Mesendoderm (in vitro differentiated cells): ENCODE measurements at regions not wholly inside any gene's neighbourhood (a gene's known extent, or its start where the extent isn't known, plus 50 kb on each side); places are given as distances from the start of the nearest gene placed in this dataset.

Experiments used
- DNase-seq: peaks from one replicate; pipeline ENCODE4 v3.0.0; 2013
- H2AK5ac ChIP-seq: 2 replicates; pipeline ENCODE4 v1.6.1; 2013; ENCODE audit warnings: low read length, inconsistent platforms
- H2BK120ac ChIP-seq: 2 replicates; pipeline ENCODE4 v1.6.1; 2013; ENCODE audit warnings: low read depth, mild to moderate bottlenecking, low read length, moderate library complexity, mixed read lengths
- H2BK15ac ChIP-seq: replicated peaks from 2 replicates; pipeline ENCODE4 v1.6.1; 2013; ENCODE audit warnings: low read depth, mild to moderate bottlenecking, moderate library complexity
- H2BK5ac ChIP-seq: 2 replicates; pipeline ENCODE4 v1.6.1; 2013; ENCODE audit warnings: low read length, inconsistent platforms
- H3K18ac ChIP-seq: 2 replicates; pipeline ENCODE4 v1.6.1; 2013; ENCODE audit warnings: mild to moderate bottlenecking, low read length, mixed read lengths
- H3K23ac ChIP-seq: one replicate; pipeline ENCODE4 v1.6.1; 2013; ENCODE audit warnings: low read length
- H3K27ac ChIP-seq: 2 replicates; pipeline ENCODE4 v1.5.1; 2013; ENCODE audit warnings: low read depth, mild to moderate bottlenecking, inconsistent platforms, low read length, moderate library complexity
- H3K27me3 ChIP-seq: 2 replicates; pipeline ENCODE4 v1.6.1; 2013; ENCODE audit warnings: low read length, control low read depth, mild to moderate bottlenecking, inconsistent platforms; ENCODE audit not compliant: insufficient read depth, poor library complexity
- H3K36me3 ChIP-seq: 2 replicates; pipeline ENCODE4 v1.6.1; 2013; ENCODE audit warnings: low read length, inconsistent platforms; ENCODE audit not compliant: control insufficient read depth, insufficient read depth
- H3K4ac ChIP-seq: one replicate; pipeline ENCODE4 v1.6.1; 2013; ENCODE audit warnings: low read depth, mild to moderate bottlenecking, low read length, moderate library complexity
- H3K4me1 ChIP-seq: 2 replicates; pipeline ENCODE4 v1.6.1; 2013; ENCODE audit warnings: low read depth, low read length, inconsistent platforms; ENCODE audit not compliant: control insufficient read depth
- H3K4me2 ChIP-seq: 2 replicates; pipeline ENCODE4 v1.6.1; 2013; ENCODE audit warnings: low read length
- H3K4me3 ChIP-seq: 2 replicates; pipeline ENCODE4 v1.5.1; 2013; ENCODE audit warnings: mild to moderate bottlenecking, low read length
- H3K56ac ChIP-seq: one replicate; pipeline ENCODE4 v1.6.1; 2013; ENCODE audit warnings: low read length
- H3K79me1 ChIP-seq: 2 replicates; pipeline ENCODE4 v1.6.1; 2013; ENCODE audit warnings: low read length, inconsistent platforms
- H3K79me2 ChIP-seq: 2 replicates; pipeline ENCODE4 v1.6.1; 2013; ENCODE audit warnings: mild to moderate bottlenecking, low read length; ENCODE audit not compliant: control insufficient read depth, insufficient read depth
- H3K9ac ChIP-seq: 2 replicates; pipeline ENCODE4 v1.6.1; 2013; ENCODE audit warnings: low read length, inconsistent platforms
- H4K5ac ChIP-seq: one replicate; pipeline ENCODE4 v1.6.1; 2013; ENCODE audit warnings: low read length
- H4K8ac ChIP-seq: one replicate; pipeline ENCODE4 v1.6.1; 2013; ENCODE audit warnings: low read depth, mild to moderate bottlenecking, control low read depth, low read length, moderate library complexity
- WGBS: extraction: QIAGEN DNeasy Blood & Tissue Kit; methylation state at CpG from one replicate; pipeline ENCODE4 v1.1.7; 2013; ENCODE audit warnings: low lambda C conversion rate, missing lambda C conversion rate; ENCODE audit not compliant: insufficient coverage; ENCODE audit errors: extremely low coverage; 5-methylcytosine and 5-hydroxymethylcytosine counted together

DNA sequence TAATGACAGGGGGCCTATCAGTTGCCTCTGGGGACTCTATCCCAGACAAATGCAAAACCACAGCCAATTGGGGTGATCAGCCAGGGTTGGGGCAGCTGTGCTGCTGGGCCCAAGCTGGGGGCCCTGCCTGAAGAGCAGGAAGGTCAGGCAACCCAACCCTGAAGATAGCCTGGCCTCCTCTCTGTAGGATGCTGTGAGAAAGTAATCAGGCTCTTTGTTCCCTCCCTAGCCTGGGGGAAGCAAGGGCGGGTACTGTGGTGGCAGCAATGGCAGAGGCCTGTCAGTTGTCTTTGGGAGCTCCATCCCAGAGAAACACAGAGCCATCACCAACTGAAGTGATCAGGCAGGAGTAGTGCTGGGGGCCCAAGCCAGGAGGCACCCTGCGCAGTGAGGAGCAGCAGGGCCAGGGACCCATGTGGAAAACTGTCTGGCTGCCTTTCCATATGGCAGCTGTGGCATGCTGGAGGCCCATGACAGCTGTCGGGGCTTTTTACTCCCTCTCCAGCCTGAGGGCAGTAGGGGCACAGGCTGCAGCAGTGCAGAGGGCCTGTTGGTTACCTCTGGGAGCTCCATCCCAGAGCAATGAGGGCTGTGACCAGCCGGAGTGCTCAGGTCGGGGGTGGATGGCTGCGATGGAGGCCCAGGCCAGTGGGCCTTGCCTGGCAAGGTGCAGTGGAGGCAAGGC lies 73.6 kb upstream of the ATP12A start:
- Histone ChIP-seq H2AK5ac (no peak overlapping the region), H4K5ac (no peak overlapping the region), H4K8ac (no peak overlapping the region), H2BK15ac (no peak overlapping the region), H3K4me1 (no peaks in the 10 kb centered on the region), H3K9ac (no peak overlapping the region), H3K23ac (no peak overlapping the region), H3K27me3 (no peaks in the 10 kb centered on the region), H2BK120ac (no peak overlapping the region), H3K4me2 (no peak overlapping the region), H3K56ac (peak overlapping the region; percentile 68), H3K4me3 (no peak overlapping the region), H3K27ac (no peak overlapping the region), H2BK5ac (no peak overlapping the region), H3K4ac (no peak overlapping the region), H3K79me2 (no peaks in the 10 kb centered on the region), H3K18ac (no peak overlapping the region), H3K79me1 (no peaks in the 10 kb centered on the region), H3K36me3 (no peaks in the 10 kb centered on the region)
- no CpG with 5 or more reads among the region's 6 CpGs for WGBS
- DNase-seq, result no peak

DNA sequence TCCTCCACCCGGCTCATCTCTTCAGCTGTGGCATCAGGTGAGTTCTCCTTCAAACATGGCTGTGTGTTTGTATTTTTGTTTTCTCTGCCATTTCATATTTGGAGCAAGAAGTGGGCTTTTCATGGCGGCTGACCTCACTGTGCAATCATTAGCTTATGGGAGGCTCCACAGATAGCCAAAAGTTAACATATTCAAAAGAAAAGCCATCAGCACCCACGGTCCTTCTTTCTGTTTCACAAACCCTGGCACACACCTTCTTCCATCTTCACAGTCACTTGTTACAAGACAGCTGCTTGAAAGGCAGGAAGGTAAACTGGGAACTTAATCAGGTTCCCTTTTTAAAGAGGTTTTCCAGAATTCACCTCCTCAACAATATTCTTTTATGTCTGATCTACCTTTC lies 69.3 kb upstream of the ATP12A start:
- Histone ChIP-seq H2BK120ac (no peak overlapping the region), H2AK5ac (no peak overlapping the region), H3K36me3 (no peaks in the 10 kb centered on the region), H3K4me1 (no peaks in the 10 kb centered on the region), H3K79me1 (no peaks in the 10 kb centered on the region), H4K5ac (no peak overlapping the region), H3K23ac (no peak overlapping the region), H3K9ac (no peak overlapping the region), H4K8ac (no peak overlapping the region), H2BK15ac (no peak overlapping the region), H3K4me2 (no peak overlapping the region), H3K27ac (no peak overlapping the region), H3K27me3 (no peaks in the 10 kb centered on the region), H3K56ac (no peak overlapping the region), H2BK5ac (no peak overlapping the region), H3K18ac (no peak overlapping the region), H3K79me2 (no peaks in the 10 kb centered on the region), H3K4me3 (no peak overlapping the region), H3K4ac (no peak overlapping the region)
- no CpG with 5 or more reads among the region's 3 CpGs for whole genome bisulfite sequencing
- DNase-seq, result no peak

DNA sequence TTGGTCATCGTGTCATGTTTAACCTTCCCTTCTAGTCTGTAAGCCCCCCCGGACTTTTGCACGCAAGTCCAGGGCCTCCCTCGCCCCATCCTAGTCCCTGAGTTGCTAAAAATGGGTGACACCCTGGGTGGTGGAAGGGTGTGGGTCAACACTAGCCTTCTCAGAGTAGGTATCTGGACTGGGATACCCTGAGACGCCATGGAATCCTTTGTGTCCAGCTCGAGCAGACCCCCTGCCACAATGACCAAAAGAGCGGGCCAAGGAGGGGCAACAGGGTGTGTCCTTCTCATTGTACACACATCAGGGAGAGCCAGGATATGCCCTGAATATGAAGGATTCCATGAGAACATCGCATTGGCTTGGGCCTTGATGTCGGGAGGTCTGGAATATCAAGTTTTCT lies 67.5 kb upstream of the ATP12A start:
- Histone ChIP-seq H3K4ac (no peak overlapping the region), H2BK120ac (no peak overlapping the region), H4K5ac (no peak overlapping the region), H3K79me2 (no peaks in the 10 kb centered on the region), H3K56ac (no peak overlapping the region), H3K9ac (no peak overlapping the region), H3K27ac (no peak overlapping the region), H4K8ac (no peak overlapping the region), H3K79me1 (no peaks in the 10 kb centered on the region), H3K18ac (no peak overlapping the region), H2BK15ac (no peak overlapping the region), H3K4me2 (no peak overlapping the region), H2AK5ac (no peak overlapping the region), H2BK5ac (no peak overlapping the region), H3K36me3 (no peaks in the 10 kb centered on the region), H3K23ac (no peak overlapping the region), H3K4me3 (no peak overlapping the region), H3K4me1 (no peaks in the 10 kb centered on the region), H3K27me3 (no peaks in the 10 kb centered on the region)
- no CpG with 5 or more reads among the region's 9 CpGs for WGBS
- no peak for DNase-seq

DNA sequence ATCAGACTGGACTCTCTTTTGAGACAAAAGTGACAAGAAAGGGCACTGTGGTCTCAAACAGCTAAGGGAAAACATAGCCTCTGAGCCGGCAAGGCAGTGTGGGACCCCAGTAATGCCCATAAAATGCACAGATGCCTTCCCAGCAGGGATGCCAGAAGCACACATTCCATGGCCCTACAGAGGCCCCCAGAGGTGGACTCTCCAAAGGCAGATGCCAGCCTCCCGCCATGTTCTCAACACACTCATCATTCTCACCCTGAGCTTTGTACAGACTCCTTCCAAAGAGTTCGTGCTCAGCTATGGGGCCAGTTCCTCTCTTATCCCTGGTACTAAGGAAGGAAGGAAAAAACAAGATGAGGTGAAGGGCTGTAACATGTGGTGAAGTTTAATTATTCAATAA lies 67.1 kb upstream of the ATP12A start:
- Histone ChIP-seq H3K4me1 (no peaks in the 10 kb centered on the region), H3K18ac (no peak overlapping the region), H3K79me2 (no peaks in the 10 kb centered on the region), H3K9ac (no peak overlapping the region), H2AK5ac (no peak overlapping the region), H3K27ac (no peak overlapping the region), H4K8ac (no peak overlapping the region), H3K4me3 (no peak overlapping the region), H3K27me3 (no peaks in the 10 kb centered on the region), H2BK5ac (no peak overlapping the region), H3K4ac (no peak overlapping the region), H3K4me2 (no peak overlapping the region), H3K79me1 (no peaks in the 10 kb centered on the region), H4K5ac (no peak overlapping the region), H3K36me3 (no peaks in the 10 kb centered on the region), H2BK120ac (no peak overlapping the region), H3K56ac (no peak overlapping the region), H3K23ac (no peak overlapping the region), H2BK15ac (no peak overlapping the region)
- WGBS, result no CpG with 5 or more reads among the region's 3 CpGs
- no peak for DNase-seq

DNA sequence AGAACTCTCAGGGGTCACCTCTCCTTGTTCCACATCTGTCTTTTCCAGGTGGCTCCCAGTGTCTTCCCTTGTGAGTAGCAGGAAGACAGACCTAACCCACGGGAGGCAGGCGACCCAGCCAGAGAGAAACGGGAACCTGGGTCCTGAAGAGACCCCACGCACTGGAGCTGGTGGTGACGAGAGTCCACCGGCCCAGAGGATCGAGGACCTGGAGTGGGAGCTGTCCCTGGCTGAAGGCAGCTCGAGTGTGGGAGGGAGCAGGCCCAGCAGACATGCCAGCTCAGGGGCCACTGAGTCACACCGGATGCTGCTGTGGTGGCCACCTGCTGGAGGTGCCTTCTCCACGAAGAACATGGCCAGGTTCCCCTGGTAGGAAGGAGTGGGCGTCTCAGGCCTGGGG lies 66.5 kb upstream of the ATP12A start:
- no peaks in the 10 kb centered on the region for H3K27me3 ChIP-seq
- H3K4me1 ChIP-seq, result no peaks in the 10 kb centered on the region
- no peak overlapping the region for H3K23ac ChIP-seq
- no peak overlapping the region for H3K18ac ChIP-seq
- H2AK5ac ChIP-seq, result no peak overlapping the region
- no peak overlapping the region for H2BK15ac ChIP-seq
- H2BK5ac ChIP-seq, result no peak overlapping the region
- DNase-seq, result no peak
- H3K79me1 ChIP-seq, result no peaks in the 10 kb centered on the region
- no peaks in the 10 kb centered on the region for H3K36me3 ChIP-seq
- H3K4ac ChIP-seq, result no peak overlapping the region
- no peak overlapping the region for H3K4me3 ChIP-seq
- H3K56ac ChIP-seq, result no peak overlapping the region
- no peak overlapping the region for H3K9ac ChIP-seq
- no peak overlapping the region for H4K8ac ChIP-seq
- H3K79me2 ChIP-seq, result no peaks in the 10 kb centered on the region
- H2BK120ac ChIP-seq, result no peak overlapping the region
- WGBS, result no CpG with 5 or more reads among the region's 11 CpGs
- H4K5ac ChIP-seq, result no peak overlapping the region
- no peak overlapping the region for H3K4me2 ChIP-seq
- H3K27ac ChIP-seq, result no peak overlapping the region
